Retina (tissue), 1 donor: ENCODE measurements at regions not wholly inside any gene's neighbourhood (a gene's known extent, or its start where the extent isn't known, plus 50 kb on each side); places are given as distances from the start of the nearest gene placed in this dataset.
"Not testable (repeated sequence)": the region's sequence is repeated elsewhere in the genome, so short reads cannot be mapped to it uniquely, and the experiment has no call there.

ENCODE experiments used
- DNase-seq: peaks from one replicate; pipeline ENCODE4 v3.0.0-alpha.2; 2016

GRCh38 chr20:7175827-7176226 is 408.3 kb downstream of the BMP2 start:
- DNase-seq: not testable (repeated sequence)

- no peak for DNase-seq
Observed at GRCh38 chr20:7178004-7178403, 410.5 kb downstream of the BMP2 start.

DNA sequence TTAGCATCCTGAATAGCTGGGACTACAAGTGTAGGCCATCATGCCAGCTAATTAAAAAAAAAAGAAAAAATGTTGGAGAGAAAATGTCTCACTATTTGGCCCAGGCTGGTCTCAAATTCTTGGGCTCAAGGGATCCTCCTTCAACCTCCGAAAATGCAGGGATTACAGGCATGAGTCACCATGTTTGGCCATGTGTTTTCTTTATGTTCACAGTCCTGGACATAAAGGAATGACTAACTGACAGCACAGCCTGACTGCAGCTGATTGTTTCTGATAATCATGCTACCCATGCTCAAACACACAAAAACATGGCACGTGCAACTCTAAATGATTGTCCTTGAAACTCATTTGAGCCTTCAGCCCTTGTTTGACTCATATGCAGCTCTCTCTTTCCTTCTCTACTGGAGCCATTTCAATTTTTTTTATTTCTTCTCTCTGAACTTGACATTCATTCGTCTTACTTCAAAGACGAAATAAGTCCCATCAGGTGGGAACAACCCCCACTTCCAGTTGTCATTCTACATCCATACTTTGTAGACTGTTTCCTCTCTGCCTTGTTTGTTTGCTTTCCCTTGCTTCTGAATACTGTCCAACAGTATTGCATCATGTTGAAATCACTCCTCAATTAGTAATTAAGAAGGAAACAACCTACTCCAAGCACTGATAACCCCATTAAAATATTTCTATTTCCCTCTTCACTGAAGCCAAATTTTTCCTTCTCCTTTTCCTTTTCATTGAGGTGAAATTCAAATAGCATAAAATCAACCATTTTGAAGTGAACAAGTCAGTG is 413.0 kb downstream of the BMP2 start:
- DNase-seq: no peak

DNA sequence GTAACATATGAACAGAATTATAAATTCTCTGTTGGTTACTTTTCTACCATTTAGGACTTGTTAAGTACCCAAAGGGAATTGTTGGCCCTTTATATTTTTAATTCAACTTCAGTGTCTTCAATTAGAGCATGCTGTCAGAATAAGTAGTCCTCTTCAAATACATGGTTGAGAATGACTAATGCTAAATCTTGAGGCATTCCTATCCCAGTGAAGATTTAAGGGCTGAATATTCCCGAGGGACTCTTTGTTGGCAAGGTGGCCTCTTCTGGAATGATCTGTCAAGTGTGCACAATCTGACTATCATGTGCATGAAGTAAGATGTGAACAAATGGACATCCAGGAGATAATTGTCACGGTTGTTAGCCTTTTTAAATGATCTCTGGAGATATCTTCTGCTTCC is 421.7 kb downstream of the BMP2 start:
- peak; percentile 20 for DNase-seq

GRCh38 chr20:7193681-7194080 is 426.2 kb downstream of the BMP2 start:
- DNase-seq: no peak

GRCh38 chr20:7195704-7196103 is 428.2 kb downstream of the BMP2 start:
- no peak for DNase-seq

- no peak for DNase-seq
Observed at GRCh38 chr20:7196481-7196880, 429.0 kb downstream of the BMP2 start.

- DNase-seq: no peak
Observed at GRCh38 chr20:7199861-7200260, 432.4 kb downstream of the BMP2 start.

GRCh38 chr20:7207186-7207798 is 439.8 kb downstream of the BMP2 start:
- DNase-seq: no peak

DNA sequence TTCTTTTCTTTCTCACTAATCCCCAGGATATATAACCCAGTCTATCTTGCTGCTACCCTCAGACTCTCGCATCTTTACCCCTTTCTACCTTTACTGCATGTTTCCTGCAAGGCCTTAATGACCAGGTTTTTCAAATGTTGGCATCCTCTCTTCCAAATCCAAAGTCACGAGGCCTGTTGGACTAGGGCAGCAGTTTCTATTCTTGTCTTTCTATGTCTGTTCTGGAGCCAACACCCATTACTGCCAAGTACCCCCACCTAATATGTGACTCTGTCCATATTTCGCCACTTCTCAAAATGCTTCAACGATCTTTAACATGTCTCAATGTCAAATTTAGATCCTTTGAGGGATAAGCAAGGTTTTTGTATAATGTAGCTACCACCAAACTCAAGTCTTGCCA is 443.4 kb downstream of the BMP2 start:
- DNase-seq: no peak

DNA sequence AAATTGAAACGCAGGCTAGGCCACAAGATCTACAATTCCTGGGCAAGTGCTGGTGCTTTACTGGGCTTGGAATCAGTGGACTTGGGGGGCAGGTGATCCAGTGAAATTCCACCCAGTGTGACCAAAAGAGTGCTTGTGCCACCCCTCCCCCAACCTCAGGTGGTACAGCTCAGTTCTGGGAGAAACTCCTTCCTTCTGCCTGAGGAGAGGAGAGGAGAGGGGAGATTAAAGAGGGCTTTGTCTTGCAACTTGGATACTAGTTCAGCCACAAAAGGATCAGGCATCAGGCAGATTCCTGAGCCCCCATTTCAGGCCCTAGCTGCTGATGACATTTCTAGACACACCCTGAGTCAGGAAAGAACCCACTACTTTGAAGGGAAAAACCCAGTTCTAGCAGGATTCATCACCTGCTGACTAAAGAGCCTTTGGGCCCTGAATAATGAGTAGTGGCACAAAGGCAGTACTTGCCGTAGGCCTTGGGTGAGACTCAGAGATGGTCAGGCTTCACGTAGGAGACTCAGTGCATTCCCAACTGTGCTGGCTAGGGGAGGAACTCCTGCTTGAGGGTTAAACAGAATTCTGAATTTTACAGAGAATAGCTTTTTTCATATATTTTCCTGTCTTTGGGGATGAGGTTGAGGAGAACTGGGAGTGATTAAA is 446.7 kb downstream of the BMP2 start:
- no peak for DNase-seq

- DNase-seq: no peak
Observed at GRCh38 chr20:7217606-7218005, 450.1 kb downstream of the BMP2 start.

DNA sequence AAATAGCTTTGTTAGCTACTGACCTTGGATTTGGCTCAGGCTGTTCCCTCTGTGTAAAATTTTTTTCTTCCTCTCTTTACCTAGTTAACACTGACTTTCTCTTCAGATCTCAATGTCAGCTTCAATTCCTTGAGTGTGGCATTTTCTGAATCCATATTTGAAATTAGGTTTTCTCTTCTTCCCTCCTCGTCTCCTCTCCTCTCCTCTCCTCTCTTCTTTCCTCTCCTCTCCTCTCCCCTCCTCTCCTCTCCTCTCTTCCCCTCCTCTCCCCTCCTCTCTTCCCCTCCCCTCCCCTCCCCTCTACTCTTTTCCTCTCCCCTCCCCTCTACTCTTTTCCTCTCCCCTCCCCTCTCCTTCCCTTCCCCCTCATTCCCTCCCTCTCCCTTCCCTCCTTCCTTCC is 453.3 kb downstream of the BMP2 start:
- DNase-seq: no peak

DNA sequence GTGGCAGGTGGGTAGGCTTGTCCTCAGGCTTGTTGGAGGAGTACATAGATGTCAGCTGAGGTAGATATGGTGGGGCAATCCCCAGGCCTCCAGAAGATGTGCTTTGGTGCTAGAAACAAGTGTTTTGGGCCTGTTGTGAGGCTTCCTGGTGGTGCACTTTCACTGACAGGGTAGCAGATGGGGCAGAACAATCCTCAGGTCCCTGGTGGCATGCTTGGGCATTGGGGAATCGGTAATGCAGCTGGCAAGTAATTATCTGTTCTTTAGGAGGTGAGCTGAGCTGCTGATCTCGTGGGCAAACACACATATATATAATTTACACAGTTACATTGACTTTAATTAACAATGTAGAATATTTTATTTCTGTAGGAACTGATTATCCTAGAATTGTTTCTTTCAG is 458.7 kb downstream of the BMP2 start:
- no peak for DNase-seq

DNA sequence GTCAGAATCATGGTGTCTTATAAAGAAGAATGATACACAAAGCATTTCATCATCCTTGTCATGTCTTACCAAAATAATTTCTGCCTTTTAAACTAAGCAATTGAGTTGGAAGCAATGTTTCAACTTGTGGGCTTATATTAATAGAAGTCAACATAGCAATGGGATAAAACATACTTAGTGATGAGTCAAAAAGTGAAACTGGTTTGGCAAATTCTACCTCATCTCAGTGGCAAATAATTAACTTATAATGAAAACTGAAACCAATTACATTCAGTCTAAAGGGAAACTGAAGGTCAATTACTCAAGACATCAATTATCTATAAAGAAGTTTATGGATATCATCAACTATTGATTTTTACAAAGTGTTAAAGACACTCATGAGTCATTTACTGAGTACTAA is 463.8 kb downstream of the BMP2 start:
- DNase-seq: no peak

DNA sequence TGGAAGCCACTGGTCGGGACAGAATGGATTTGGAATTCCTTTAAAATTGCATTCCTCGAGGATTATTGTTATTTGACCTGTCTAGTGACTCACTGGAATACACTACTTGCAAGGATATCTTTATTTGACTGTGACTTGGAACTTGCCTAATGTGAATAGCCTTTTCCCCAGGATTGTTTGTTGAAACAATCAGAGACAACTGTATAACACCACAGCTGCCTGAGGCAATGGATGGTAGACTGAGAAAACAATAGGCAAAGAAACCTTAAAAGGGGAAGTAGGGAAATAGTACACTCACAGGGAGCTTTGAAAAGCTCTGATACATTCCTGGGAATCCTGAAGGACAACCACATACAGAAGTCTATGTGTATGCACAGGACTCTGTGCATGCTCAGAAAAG is 465.3 kb downstream of the BMP2 start:
- DNase-seq: no peak

GRCh38 chr20:7237251-7237650 is 469.8 kb downstream of the BMP2 start:
- DNase-seq: no peak

DNA sequence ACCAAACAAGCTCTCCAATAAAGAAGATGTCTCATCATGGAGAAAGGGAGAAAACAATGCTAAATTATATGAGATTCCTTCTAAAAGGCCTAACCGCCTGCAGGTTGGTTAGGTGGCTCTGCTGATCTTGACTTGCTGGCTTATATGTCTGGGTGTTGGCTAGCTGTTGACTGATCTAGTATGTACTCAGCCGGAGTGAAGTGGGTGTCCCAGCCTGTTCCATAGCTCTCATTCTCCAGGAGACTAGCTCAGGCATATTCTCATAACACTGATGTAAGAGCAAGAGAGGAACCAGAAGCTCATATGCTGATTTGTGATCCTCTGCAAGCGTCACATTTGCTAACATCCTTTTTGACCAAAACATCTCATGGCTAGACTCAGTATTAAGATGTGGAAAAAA is 473.0 kb downstream of the BMP2 start:
- DNase-seq: no peak

- DNase-seq: no peak
Observed at GRCh38 chr20:7248281-7249201, 481.1 kb downstream of the BMP2 start.

GRCh38 chr20:7250337-7250736 is 482.9 kb downstream of the BMP2 start:
- no peak for DNase-seq

GRCh38 chr20:7257099-7257498 is 489.6 kb downstream of the BMP2 start:
- no peak for DNase-seq

DNA sequence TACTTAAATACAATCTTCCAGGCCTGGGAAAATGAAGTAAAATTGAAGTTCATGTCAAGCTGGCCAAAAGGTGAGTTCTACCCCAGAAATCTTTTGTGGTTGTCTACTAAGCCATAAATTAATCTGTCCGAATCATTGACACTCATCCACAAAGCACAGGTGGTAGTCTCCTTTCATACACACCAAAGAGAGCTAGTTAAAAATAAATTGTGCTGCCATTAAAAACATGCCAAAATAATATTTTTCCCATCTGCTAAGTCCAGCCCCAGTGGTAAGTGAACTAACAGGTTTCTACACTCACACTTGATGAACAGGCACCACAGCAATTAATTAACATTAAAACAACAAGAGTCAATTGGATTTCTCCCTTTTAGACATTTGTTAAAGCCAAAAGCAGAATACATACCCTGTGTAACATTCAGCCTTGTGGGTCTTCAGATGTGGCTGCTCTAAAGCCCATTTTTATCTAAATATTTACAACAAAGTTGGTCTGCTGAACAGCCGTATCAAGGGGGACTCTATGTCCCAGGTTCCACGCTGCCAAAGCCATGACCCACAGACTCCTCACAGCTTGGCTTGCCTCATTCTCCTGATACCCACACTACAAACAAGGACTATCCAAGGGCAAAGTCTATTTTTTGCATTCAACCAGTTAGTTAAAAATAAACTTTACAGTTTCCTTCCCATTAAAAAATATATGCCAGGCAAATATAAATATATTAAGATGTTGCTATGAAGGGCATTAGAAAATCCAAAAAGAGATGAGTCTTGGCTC is 490.4 kb downstream of the BMP2 start:
- DNase-seq: no peak
